OCI-LY3 (cell line): ENCODE measurements at regions not wholly inside any gene's neighbourhood (a gene's known extent, or its start where the extent isn't known, plus 50 kb on each side); places are given as distances from the start of the nearest gene placed in this dataset.

ENCODE experiments used
- H2AFZ ChIP-seq: fragments of 200-600, 300-600 bp; shearing (Covaris generic); 2 replicates; pipeline ENCODE4 v1.6.0; 2014; ENCODE audit warnings: antibody characterized with exemption, low read depth, low read length
- H3K27ac ChIP-seq: fragments of 200-600, 300-600 bp; sonication (generic); 2 replicates; pipeline ENCODE4 v1.5.1; 2014; ENCODE audit warnings: mild to moderate bottlenecking, low read length, moderate library complexity, mixed read lengths
- H3K27me3 ChIP-seq: fragments of 200-600, 300-600 bp; sonication (generic); 2 replicates; pipeline ENCODE4 v1.6.1; 2014; ENCODE audit warnings: low read depth, low read length, mixed read lengths
- H3K36me3 ChIP-seq: fragments of 200-600, 300-600 bp; sonication (generic); replicated peaks from 2 replicates; pipeline ENCODE3; 2014; ENCODE audit warnings: low read depth, low read length, mixed read lengths
- H3K4me1 ChIP-seq: fragments of 300-600, 200-600 bp; sonication (generic); 2 replicates; pipeline ENCODE4 v1.6.1; 2014; ENCODE audit warnings: low read length, mixed read lengths
- H3K4me2 ChIP-seq: fragments of 200-600, 300-600 bp; sonication (generic); 2 replicates; pipeline ENCODE4 v1.6.1; 2014; ENCODE audit warnings: low read length, mixed read lengths
- H3K4me3 ChIP-seq: fragments of 300-600, 200-600 bp; sonication (generic); 2 replicates; pipeline ENCODE4 v1.5.1; 2014; ENCODE audit warnings: antibody characterized with exemption, mild to moderate bottlenecking, low read length, moderate library complexity
- H3K79me2 ChIP-seq: fragments of 300-600, 200-600 bp; shearing (Covaris generic); 2 replicates; pipeline ENCODE4 v1.6.1; 2014; ENCODE audit warnings: mild to moderate bottlenecking, low read length, mixed read lengths
- H3K9ac ChIP-seq: fragments of 300-600, 200-600 bp; shearing (Covaris generic); 2 replicates; pipeline ENCODE4 v1.6.0; 2014; ENCODE audit warnings: mild to moderate bottlenecking, low read length, moderate library complexity
- H3K9me3 ChIP-seq: fragments of 200-600, 300-600 bp; shearing (Covaris generic); 2 replicates; pipeline ENCODE4 v1.6.1; 2014; ENCODE audit warnings: low read length, mixed read lengths; ENCODE audit not compliant: insufficient read depth
- H4K20me1 ChIP-seq: fragments of 200-600, 300-600 bp; sonication (generic); 2 replicates; pipeline ENCODE4 v1.6.1; 2016; ENCODE audit warnings: low read length, mixed read lengths; ENCODE audit not compliant: insufficient read depth
- CTCF ChIP-seq: fragments of 200-600, 300-600 bp; sonication (generic); IDR thresholded peaks from 2 replicates; pipeline ENCODE4 v1.5.1; 2014; ENCODE audit warnings: antibody characterized with exemption, low read length, low read depth
- EZH2phosphoT487 ChIP-seq: fragments of 200-600 bp; shearing (Covaris generic); IDR thresholded peaks from 2 replicates; pipeline ENCODE4 v1.6.1; 2018; ENCODE audit warnings: antibody characterized with exemption, mixed run types, low read depth

GRCh38 chr4:170672381-170672965, 582.7 kb upstream of the AADAT start:
- Histone ChIP-seq H2AFZ (peak overlapping the region; percentile 16; the same call in 1 of the 2 replicates), H3K9ac (no peak overlapping the region), H4K20me1 (no peaks in the 10 kb centered on the region), H3K4me2 (no peak overlapping the region), H3K9me3 (0 out of 2 replicates have a peak, but pooled peaks cover 13% of the 10 kb centered on the region), H3K27me3 (no peaks in the 10 kb centered on the region), H3K79me2 (no peaks in the 10 kb centered on the region), H3K4me3 (no peak overlapping the region), H3K27ac (no peak overlapping the region), H3K4me1 (peaks cover 53% of the 10 kb centered on the region), H3K36me3 (peaks cover 26% of the 10 kb centered on the region)
- TF ChIP-seq CTCF (no peak), EZH2phosphoT487 (no peak)

- Histone ChIP-seq H3K27ac (no peak overlapping the region), H3K36me3 (peaks cover 26% of the 10 kb centered on the region), H3K4me2 (no peak overlapping the region), H3K27me3 (no peaks in the 10 kb centered on the region), H3K9ac (no peak overlapping the region), H4K20me1 (no peaks in the 10 kb centered on the region), H2AFZ (no peak overlapping the region), H3K9me3 (0 out of 2 replicates have a peak, but pooled peaks cover 13% of the 10 kb centered on the region), H3K4me1 (peaks cover 63% of the 10 kb centered on the region), H3K4me3 (no peak overlapping the region), H3K79me2 (no peaks in the 10 kb centered on the region)
- TF ChIP-seq EZH2phosphoT487 (no peak), CTCF (no peak)
These were observed 581.4 kb upstream of the AADAT start for GRCh38 chr4:170671171-170671570.

- Histone ChIP-seq H3K9me3 (0 out of 2 replicates have a peak, but pooled peaks cover 3% of the 10 kb centered on the region), H2AFZ (no peak overlapping the region), H4K20me1 (no peaks in the 10 kb centered on the region), H3K36me3 (peaks cover 16% of the 10 kb centered on the region), H3K27ac (peak overlapping the region; percentile 86), H3K27me3 (no peaks in the 10 kb centered on the region), H3K79me2 (no peaks in the 10 kb centered on the region), H3K4me2 (peak overlapping the region; percentile 66; the same call in 1 of the 2 replicates), H3K4me3 (no peak overlapping the region), H3K9ac (peak overlapping the region; percentile 64; the same call in 1 of the 2 replicates), H3K4me1 (peaks cover 54% of the 10 kb centered on the region)
- TF ChIP-seq EZH2phosphoT487 (no peak), CTCF (no peak)
These were observed 578.1 kb upstream of the AADAT start for GRCh38 chr4:170667814-170668213.

GRCh38 chr4:170666909-170667308, 577.2 kb upstream of the AADAT start:
- Histone ChIP-seq H3K9ac (peak overlapping the region; percentile 64), H3K4me3 (peak overlapping the region; percentile 41), H3K27ac (peak overlapping the region; percentile 86), H3K9me3 (0 out of 2 replicates have a peak, but pooled peaks cover 3% of the 10 kb centered on the region), H3K4me2 (peak overlapping the region; percentile 66), H3K79me2 (no peaks in the 10 kb centered on the region), H3K27me3 (no peaks in the 10 kb centered on the region), H3K36me3 (peaks cover 11% of the 10 kb centered on the region), H4K20me1 (no peaks in the 10 kb centered on the region), H3K4me1 (peaks cover 46% of the 10 kb centered on the region), H2AFZ (peak overlapping the region; percentile 72)
- no peak for TF ChIP-seq CTCF
- no peak for TF ChIP-seq EZH2phosphoT487
